CD14-positive monocyte (primary cell): ENCODE measurements at regions not wholly inside any gene's neighbourhood (a gene's known extent, or its start where the extent isn't known, plus 50 kb on each side); places are given as distances from the start of the nearest gene placed in this dataset.

Experiments used
- DNase-seq, 3 donors: peaks; one replicate each; pipeline ENCODE4 v3.0.0-alpha.2; 2011 to 2022
- H2AFZ ChIP-seq: 2 replicates; pipeline ENCODE4 v1.6.0; 2012; ENCODE audit warnings: mild to moderate bottlenecking, low read depth, low read length, inconsistent platforms; ENCODE audit not compliant: insufficient read depth, poor library complexity, severe bottlenecking
- H3K27ac ChIP-seq, 2 donors: 1 replicate in 1 of 2; 2 replicates in 1 of 2; pipeline ENCODE4 v1.5.1; 2012 to 2013; ENCODE audit warnings: low read length in 2 of 2, control low read depth in 1 of 2, inconsistent platforms in 1 of 2, low read depth in 1 of 2, mild to moderate bottlenecking in 1 of 2
- H3K27me3 ChIP-seq, 2 donors: one replicate each; pipeline versions ENCODE4 v1.6.0 to v1.6.1; 2011 to 2013; ENCODE audit warnings: low read length in 2 of 2; ENCODE audit not compliant: control insufficient read depth in 2 of 2, insufficient read depth in 2 of 2
- H3K36me3 ChIP-seq, 2 donors: replicated peaks in 1 of 2; 1 replicate in 1 of 2; 2 replicates in 1 of 2; pipeline versions ENCODE4 v1.5.1 to v1.6.1; 2012 to 2013; ENCODE audit warnings: low read length in 2 of 2, control low read depth in 1 of 2, inconsistent platforms in 1 of 2, mild to moderate bottlenecking in 1 of 2; ENCODE audit not compliant: insufficient read depth in 2 of 2, control insufficient read depth in 1 of 2
- H3K4me1 ChIP-seq, 2 donors: 1 replicate in 1 of 2; 2 replicates in 1 of 2; pipeline versions ENCODE4 v1.5.1 to v1.6.1; 2012 to 2013; ENCODE audit warnings: low read length in 2 of 2, control low read depth in 1 of 2, inconsistent platforms in 1 of 2, mild to moderate bottlenecking in 1 of 2, moderate library complexity in 1 of 2; ENCODE audit not compliant: insufficient read depth in 2 of 2, control insufficient read depth in 1 of 2
- H3K4me2 ChIP-seq: replicated peaks from 2 replicates; pipeline ENCODE3; 2012; ENCODE audit warnings: low read length, moderate library complexity, mild to moderate bottlenecking; ENCODE audit not compliant: poor library complexity, severe bottlenecking; ENCODE audit errors: extremely low read depth
- H3K4me3 ChIP-seq, 3 experiments: fragments of 200-600 bp in 1 of 3; sonication (generic) in 1 of 3; replicated peaks in 1 of 3; 1 replicate in 2 of 3; 2 replicates in 1 of 3; pipeline ENCODE4 v1.5.1; 2011 to 2013; ENCODE audit warnings: low read length in 3 of 3, mild to moderate bottlenecking in 3 of 3, control low read depth in 2 of 3, low read depth in 2 of 3, inconsistent platforms in 1 of 3, moderate library complexity in 1 of 3
- H3K79me2 ChIP-seq: 2 replicates; pipeline ENCODE4 v1.6.0; 2012; ENCODE audit warnings: mild to moderate bottlenecking, control low read depth, inconsistent platforms, low read length, moderate library complexity; ENCODE audit not compliant: insufficient read depth
- H3K9ac ChIP-seq: 2 replicates; pipeline ENCODE4 v1.6.0; 2017; ENCODE audit warnings: low read length, mild to moderate bottlenecking; ENCODE audit not compliant: insufficient read depth, poor library complexity, severe bottlenecking
- H3K9me3 ChIP-seq, 2 donors: replicated peaks in 1 of 2; 1 replicate in 1 of 2; 2 replicates in 1 of 2; pipeline versions ENCODE4 v1.5.1 to v1.6.1; 2012 to 2013; ENCODE audit warnings: low read length in 2 of 2, control low read depth in 1 of 2; ENCODE audit not compliant: control insufficient read depth in 1 of 2, insufficient read depth in 1 of 2
- H4K20me1 ChIP-seq: 2 replicates; pipeline ENCODE4 v1.6.0; 2012; ENCODE audit warnings: mild to moderate bottlenecking, low read length, control low read depth, moderate library complexity; ENCODE audit not compliant: insufficient read depth
- H3K27ac Mint-ChIP-seq, 7 donors: one replicate each; pipeline ENCODE4 v1.8.0; 2020; ENCODE audit warnings: mild to moderate bottlenecking in 7 of 7, mixed read lengths in 7 of 7, moderate library complexity in 6 of 7, inconsistent platforms in 2 of 7
- H3K27me3 Mint-ChIP-seq, 3 donors: one replicate each; pipeline ENCODE4 v1.8.0; 2021 to 2022; ENCODE audit warnings: low read depth in 3 of 3, mild to moderate bottlenecking in 3 of 3, mixed read lengths in 3 of 3, moderate library complexity in 3 of 3, inconsistent platforms in 1 of 3
- H3K36me3 Mint-ChIP-seq, 2 donors: one replicate each; pipeline ENCODE4 v1.8.0; 2020; ENCODE audit warnings: mixed read lengths in 2 of 2, inconsistent platforms in 1 of 2, mild to moderate bottlenecking in 1 of 2
- H3K4me1 Mint-ChIP-seq: one replicate; pipeline ENCODE4 v1.8.0; 2020; ENCODE audit warnings: mild to moderate bottlenecking, mixed read lengths
- H3K4me3 Mint-ChIP-seq, 2 donors: one replicate each; pipeline ENCODE4 v1.8.0; 2020; ENCODE audit warnings: mild to moderate bottlenecking in 2 of 2, mixed read lengths in 2 of 2, moderate library complexity in 1 of 2
- H3K9me3 Mint-ChIP-seq, 7 donors: one replicate each; pipeline ENCODE4 v1.8.0; 2020 to 2022; ENCODE audit warnings: mixed read lengths in 7 of 7, mild to moderate bottlenecking in 6 of 7, moderate library complexity in 6 of 7, inconsistent platforms in 2 of 7
- CTCF ChIP-seq: fragments of 200-600 bp; IDR thresholded peaks from one replicate; pipeline ENCODE4 v1.8.0; 2022; ENCODE audit warnings: antibody characterized with exemption, mild to moderate bottlenecking
- WGBS: methylation state at CpG from one replicate; pipeline ENCODE4 v1.1.5; 2013; ENCODE audit warnings: missing lambda C conversion rate; ENCODE audit not compliant: insufficient coverage; 5-methylcytosine and 5-hydroxymethylcytosine counted together
- intact Hi-C, 2 donors: fragments of 100-400 bp; cut with micrococcal nuclease; formaldehyde crosslinking; loops; one replicate each; pipeline versions ENCODE4 v1.15.0 to v1.15.1; 2023

- Histone ChIP-seq H3K9me3 (peaks cover 0 to 8% of the 10 kb centered on the region in 2 donors), H3K4me3 (no peak overlapping the region), H2AFZ (no peak overlapping the region), H4K20me1 (no peaks in the 10 kb centered on the region), H3K4me1 (no peaks in the 10 kb centered on the region), H3K27me3 (no peaks in the 10 kb centered on the region), H3K79me2 (no peaks in the 10 kb centered on the region), H3K27ac (no peak overlapping the region), H3K9ac (no peak overlapping the region), H3K36me3 (no peaks in the 10 kb centered on the region), H3K4me2 (no peak overlapping the region)
- Mint-ChIP-seq H3K4me3 (no peak overlapping the region), H3K27me3 (peaks cover 0 to 3% (median 2%) of the 10 kb centered on the region in 3 donors), H3K36me3 (no peaks in the 10 kb centered on the region), H3K4me1 (no peaks in the 10 kb centered on the region), H3K9me3 (peaks cover 0 to 4% (median 2%) of the 10 kb centered on the region in 7 donors), H3K27ac (no peak overlapping the region)
- DNase-seq: no peak
- intact Hi-C loops: no loop called here
- TF ChIP-seq CTCF: no peak
Measured at GRCh38 chr5:116827078-116827477, 252.5 kb upstream of the SEMA6A start.

GRCh38 chr5:116825486-116825885 lies 250.9 kb upstream of the SEMA6A start:
- no peaks in the 10 kb centered on the region for H3K4me1 ChIP-seq
- H3K4me2 ChIP-seq: no peak overlapping the region
- no peaks in the 10 kb centered on the region for H3K79me2 ChIP-seq
- Mint-ChIP-seq H3K36me3 (no peaks in the 10 kb centered on the region), H3K4me3 (no peak overlapping the region), H3K9me3 (peaks cover 0 to 5% (median 0%) of the 10 kb centered on the region in 7 donors), H3K27me3 (peaks cover 0 to 2% (median 1%) of the 10 kb centered on the region in 3 donors), H3K4me1 (no peaks in the 10 kb centered on the region), H3K27ac (no peak overlapping the region)
- no peak for TF ChIP-seq CTCF
- no peaks in the 10 kb centered on the region for H3K36me3 ChIP-seq
- peaks cover 0 to 7% of the 10 kb centered on the region in 2 donors for H3K9me3 ChIP-seq
- WGBS: 83% methylated on average over 1 of the region's 1 CpG
- no peak overlapping the region for H3K27ac ChIP-seq
- no peaks in the 10 kb centered on the region for H3K27me3 ChIP-seq
- DNase-seq: no peak
- no peak overlapping the region for H3K9ac ChIP-seq
- intact Hi-C loops: no loop called here
- H4K20me1 ChIP-seq: no peaks in the 10 kb centered on the region
- H3K4me3 ChIP-seq: no peak overlapping the region
- H2AFZ ChIP-seq: no peak overlapping the region
